SHP77 treated with DMSO at 0.1 percent for 48 hours (cell line): ENCODE measurements at regions not wholly inside any gene's neighbourhood (a gene's known extent, or its start where the extent isn't known, plus 50 kb on each side); places are given as distances from the start of the nearest gene placed in this dataset.

Experiments used
- DNase-seq: peaks from one replicate; lab custom pipeline; 2025; lab: John Stamatoyannopoulos, UW

DNA sequence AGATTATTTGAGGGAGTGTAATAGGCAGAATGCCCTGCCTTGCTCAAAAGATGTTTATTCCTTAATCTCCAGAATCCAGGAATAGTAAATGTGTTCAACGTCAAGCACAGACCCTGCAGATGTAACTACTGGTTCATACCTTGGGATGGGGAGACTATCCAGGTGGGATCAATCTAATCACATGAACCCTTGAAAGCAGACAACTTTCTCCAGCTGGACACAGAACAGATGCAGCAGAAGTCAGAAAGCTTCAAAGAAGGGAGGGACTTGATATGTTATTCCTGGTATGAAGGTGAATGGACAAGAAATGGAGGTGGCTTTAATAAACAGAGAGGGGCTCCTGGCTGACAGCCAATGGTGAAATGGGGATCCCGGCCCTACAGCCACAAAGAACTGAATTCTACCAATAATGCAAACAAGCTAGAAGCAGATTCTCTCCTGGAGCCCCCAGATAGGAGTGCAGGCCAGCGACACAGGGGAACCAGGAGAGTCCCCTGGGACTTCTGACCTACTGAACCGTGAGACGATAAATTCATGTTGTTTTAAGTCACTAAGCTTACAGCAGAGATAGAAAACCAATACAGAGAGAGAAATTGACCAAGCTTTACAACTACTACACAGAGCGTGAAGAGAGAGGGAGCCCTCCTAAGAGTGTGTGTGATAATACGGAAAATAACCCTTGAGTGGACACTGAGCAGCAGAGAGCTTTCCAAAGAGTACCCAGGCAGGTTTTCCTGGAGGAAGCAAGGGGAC is 133.5 kb upstream of the TMEM132C start:
- DNase-seq = no peak

DNA sequence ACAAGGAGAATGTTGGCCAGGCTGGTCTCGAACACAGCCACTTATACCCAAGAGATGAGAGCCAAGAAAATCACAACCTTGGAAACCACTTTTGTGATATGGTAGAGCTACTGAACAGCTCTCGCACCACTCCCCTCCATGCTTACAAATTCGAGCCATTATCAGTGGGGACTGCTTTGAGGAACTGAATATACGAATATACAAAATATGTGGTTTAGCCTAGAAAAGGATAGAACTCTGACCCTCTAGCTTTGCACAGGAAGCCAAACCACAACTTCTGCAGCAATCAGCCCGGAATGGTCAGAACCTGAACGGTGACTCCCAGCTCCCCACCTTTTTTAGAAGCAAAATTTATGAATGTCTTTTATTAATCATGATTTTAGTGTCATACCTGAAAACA is 129.8 kb upstream of the TMEM132C start:
- DNase-seq = no peak

DNA sequence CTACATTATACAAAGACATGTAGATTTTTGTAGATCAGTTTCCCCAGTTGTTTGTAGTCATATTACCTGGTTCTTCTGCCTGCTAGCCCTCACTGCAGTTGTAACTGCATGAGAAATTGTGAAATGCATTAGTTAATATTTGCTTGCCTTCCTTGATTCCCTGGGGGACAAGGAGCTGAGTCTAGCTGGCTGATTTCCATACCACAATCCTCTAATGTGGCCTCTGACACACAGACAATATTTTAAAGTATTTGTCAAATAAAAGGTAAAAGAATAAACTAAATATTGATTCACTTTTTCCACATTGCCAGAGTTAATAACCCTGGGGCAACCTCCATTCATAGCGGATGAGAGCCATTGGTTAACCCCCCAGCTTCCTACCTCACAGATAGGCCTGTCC is 128.8 kb upstream of the TMEM132C start:
- DNase-seq = no peak

DNA sequence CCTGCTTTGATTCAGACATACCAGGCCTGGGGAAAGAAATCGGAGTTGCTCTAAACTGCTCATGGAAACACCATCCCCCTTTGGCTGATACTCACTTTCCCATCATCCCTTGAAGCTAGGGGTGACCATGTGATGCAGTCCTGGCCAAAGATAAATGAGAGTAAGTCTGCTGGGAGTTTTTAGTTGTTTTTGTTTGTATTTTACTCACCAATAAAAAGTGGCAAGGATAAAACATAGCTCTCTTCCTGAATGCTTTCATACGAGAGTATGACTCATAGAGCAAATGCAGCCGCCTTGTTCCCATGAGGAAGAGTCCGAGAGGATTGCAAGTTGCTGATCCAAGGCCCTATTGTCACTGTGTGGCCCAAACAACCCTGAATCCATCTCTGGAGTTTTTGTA is 126.4 kb upstream of the TMEM132C start:
- no peak for DNase-seq

DNA sequence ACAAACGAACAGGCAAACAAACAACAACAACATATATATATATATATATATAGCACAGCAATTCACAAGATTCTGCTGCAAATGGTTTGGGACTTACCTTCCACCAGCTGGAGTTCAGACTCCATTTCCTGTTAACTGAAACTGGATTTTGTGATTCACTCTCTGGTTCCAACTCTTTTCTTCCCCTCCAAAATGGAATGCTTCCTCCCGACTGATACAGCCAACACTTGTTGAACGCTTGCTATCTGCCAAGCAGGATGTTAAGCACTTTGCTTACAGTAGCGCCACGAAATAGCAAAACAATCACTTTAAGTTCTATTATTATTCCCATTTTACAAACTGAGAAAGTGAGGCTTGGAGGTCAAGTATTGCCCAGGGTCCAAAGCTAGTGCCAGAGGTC is 116.0 kb upstream of the TMEM132C start:
- DNase-seq = no peak

DNA sequence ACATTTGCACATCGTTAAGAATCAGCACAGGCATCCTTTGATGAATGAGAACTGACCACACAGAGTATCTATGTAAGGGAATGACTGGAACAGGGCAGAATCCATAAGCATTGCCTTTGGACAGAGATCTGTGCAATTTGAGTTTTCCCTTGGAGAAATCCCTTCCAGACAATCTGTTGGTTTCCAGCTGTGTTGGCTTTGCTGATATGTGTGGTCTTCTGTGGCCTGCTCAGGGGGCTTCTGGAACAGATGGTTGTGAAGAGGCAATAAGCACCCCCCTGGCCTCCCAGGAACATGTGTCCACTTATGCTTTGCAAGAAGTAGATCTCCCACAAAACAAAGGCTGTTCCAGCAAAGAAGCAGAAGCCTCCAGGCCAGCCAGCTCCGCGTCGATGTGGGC is 111.4 kb upstream of the TMEM132C start:
- DNase-seq = no peak

DNA sequence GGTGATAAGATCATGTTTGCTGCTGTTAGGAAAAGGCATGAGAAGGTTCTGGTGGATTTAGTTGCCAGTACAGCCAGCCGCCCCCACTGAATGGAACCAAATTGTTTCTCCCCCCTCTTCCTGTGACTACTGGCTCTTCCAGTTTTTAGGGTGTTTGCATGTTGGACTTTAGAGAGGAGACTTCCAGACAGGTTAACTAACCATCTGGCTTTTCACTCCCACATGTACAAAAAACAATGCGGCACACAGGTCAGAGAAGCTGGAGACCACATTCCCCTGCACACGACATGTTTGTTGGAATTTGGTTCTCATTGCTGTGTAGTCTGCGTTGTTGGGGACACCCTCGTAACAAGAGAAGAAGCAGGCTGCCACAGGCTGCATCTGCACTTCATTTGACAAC is 103.9 kb upstream of the TMEM132C start:
- no peak for DNase-seq

DNA sequence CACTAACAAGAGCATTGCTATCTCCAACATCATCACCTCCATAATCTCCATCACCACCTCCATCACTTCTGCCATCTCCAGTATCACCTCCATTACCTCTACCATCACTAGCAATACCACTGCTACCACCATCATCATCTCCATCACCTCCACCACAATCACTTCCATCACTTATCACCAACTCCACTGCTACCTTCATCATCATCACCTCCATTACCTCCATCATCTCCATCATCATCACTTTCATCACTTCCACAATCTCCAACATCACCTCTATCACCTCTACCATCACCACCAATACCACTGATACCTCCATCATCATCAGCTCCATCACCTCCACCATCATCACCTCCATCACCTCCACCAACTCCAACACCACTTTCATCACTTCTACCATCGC is 102.4 kb upstream of the TMEM132C start:
- DNase-seq = no peak

DNA sequence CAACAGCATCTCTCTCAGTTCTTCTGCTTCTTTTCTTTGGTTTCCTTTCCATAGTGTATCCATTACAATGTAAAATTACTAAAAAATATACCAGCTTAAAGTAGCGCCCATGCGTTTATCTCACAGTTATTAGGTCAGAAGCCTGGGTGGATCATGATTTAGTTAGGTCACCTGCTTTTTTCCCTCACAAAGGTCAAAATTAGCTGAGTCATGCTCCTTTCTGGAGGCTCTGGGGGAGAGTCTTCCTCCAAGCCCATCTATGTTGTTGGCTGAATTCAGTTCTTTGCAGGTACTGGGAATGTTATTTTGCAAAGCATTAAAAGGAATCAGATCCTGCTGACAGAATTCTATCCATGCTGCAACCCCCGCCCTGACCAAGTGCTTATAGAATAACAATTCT is 101.6 kb upstream of the TMEM132C start:
- no peak for DNase-seq

DNA sequence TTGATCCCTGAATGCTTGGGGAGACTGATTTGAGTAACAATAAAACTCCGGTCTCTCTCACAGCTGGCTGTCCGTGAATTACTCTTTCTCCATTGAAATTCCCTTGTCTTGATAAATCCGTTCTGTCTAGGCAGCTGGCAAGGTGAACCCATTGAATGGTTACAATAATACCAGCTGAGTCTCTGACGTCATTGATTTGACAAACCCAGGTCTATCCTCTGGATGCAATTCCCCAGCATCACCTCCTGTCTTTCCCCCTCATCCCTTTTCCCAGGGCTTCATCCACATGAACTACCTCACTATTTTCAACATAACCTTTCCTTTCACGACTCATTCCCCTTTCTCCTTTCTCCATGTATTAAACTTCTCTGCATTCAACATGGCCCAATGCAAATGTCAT is 98.7 kb upstream of the TMEM132C start:
- no peak for DNase-seq

DNA sequence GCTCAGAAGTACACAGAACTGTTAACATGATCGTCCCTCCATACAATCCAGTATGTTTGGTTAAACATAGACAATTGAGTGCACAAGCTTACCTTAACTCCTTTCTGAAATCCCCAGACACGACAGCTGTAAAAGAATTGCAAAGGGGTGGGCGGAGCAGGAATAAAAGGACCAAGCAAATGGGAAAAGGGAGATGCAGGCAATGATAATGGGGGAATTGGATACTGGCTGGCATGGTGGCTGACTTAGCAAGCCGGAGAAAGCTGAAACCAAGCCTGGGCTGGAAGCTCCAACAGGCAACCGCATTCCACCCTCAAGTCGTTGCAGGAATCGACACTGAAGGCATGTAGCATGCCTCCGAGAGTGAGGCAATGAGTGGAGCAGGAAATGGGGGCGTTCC is 96.8 kb upstream of the TMEM132C start:
- DNase-seq = no peak

DNA sequence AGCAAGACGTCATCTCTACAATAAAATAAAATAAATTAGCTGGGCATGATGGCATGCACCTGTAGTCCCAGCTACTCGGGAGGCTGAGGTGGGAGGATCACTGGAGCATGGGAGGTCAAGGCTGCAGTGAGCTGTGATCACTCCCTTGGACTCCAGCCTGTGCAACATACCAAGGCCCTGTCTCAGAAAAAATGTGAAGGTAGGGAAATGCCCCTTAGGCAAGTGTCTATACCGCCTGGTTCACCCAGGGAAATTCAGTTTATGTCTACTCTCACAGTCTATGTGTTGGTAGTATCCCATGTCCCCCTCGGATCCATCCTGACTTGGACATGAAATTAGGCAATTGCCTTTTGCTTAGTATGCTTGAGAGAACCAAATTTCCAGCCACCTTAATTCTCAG is 88.4 kb upstream of the TMEM132C start:
- no peak for DNase-seq

DNA sequence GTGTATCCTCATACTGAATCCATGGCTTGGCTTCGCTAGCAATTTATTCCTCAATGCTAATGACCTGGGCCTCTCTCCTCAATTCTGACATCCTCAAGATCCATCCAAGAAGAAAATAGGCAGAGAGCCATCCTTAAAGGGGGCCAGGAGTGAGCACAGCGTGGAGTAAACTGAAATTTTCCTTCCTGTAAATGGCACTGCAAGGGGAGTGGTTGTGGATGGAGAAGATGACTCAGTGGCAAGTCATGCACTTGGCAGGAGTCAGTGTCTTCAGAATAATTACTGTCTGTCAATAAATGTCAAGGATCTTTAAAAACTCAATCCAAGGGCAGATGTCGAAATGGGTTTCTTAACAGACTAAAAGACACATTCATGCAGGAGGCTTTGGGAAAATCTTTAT is 88.0 kb upstream of the TMEM132C start:
- DNase-seq = no peak

DNA sequence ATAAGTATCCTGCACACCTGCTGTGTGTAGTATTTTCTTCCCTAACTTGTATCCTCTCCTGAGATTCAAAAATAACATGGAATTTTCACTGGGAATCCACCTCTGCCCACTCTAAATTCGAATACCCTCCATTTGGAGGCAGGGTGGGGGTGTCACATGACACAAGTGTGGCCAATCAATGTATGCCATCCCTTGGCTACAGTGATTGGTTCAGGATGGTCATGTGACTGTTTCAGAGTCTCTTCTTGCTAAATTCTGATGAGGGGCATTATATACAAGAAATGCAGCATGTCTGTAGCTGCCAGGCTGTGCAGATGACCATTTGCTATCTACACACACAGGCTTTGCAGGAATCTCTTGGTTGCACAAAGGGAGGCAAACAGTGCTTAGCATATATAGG is 86.8 kb upstream of the TMEM132C start:
- DNase-seq = no peak

DNA sequence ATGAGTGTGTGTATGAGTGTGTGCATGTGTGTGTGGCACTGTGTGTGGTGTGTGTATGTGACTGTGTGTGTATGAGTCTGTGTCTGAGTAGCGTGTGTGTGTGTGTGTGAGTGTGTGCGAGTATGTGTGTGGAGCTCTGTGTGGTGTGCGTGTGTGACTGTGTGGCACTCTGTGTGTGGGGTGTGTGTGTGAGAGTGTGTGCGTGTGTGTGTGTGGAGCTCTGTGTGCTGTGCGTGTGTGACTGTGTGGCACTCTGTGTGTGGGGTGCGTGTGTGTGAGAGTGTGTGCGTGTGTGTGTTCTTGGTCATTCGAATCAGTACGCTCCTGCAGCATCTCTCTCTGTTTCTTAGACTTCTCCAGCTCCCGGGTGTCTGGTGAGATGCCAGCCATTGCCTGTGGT is 76.9 kb upstream of the TMEM132C start:
- no peak for DNase-seq

DNA sequence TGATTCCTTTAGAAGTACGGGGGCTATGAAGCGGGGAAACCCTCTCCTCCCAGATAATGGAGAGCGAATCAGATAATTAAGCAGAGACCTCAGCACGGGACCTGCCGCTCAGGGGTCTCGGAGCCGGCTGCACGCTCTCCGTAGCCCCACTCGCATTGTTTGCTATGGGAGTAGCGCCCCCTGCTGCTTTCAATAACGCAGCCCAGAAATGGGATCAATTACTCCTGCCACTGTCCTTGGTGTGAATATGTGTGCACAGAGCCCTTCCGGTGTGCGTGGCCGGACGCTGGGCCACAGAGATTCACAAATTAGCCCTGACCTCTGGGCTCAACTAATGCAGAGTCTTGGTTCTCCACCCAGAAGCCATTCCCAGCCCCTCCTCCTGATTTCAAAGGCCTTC is 76.4 kb upstream of the TMEM132C start:
- no peak for DNase-seq

DNA sequence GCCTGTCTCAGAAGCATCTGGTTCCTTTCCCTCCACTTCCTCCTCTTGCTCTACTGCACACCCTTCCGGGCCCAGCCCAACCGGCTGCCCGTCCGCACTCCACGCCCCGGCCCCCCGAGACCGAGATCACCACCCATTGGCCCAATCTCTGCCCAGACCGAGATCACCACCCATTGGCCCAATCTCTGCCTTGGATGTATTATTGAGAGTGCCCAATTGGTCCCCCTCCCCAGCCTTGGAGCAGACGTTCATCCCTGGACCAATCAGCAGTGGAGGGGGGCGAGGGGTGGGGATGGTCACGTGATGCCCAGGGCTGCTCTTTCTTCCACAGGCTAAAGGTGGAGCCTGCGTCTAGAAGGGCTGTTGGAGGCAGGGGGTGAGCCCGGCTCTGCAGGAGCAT is 75.6 kb upstream of the TMEM132C start:
- DNase-seq = no peak

DNA sequence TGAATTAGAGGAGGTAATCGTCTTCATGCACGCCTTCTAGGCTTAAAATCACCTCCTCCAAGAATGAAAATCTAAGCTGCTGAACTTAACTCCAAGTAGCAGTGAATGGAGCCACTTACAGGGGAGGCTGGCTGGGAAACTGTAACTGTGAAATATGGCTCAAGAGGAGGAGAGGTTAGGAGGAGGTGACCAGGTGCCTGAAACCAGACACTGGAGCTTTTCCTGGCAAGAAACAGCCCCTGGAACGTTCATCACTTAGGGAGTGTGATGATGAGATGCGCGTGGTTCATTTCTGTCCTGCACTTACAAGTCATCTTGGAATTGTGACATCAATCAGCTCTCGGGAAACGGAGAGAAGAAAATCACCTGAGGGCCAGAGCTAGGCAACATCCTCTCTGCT is 62.3 kb upstream of the TMEM132C start:
- DNase-seq = no peak

DNA sequence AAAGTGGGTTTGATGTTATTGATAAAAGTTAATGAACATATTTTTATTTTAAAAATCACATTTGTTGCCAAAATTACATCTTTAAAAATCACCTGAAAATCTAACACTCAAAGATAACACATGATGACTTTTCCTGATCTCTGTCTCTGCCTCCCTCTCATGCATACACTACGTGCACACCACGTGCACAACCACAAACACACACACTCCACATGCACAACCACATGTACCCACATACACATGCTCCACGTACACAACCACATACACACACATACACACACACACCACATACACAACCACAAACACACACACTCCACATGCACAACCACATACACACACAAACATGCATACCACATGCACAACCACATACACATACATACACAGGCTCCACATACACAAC is 61.8 kb upstream of the TMEM132C start:
- no peak for DNase-seq

DNA sequence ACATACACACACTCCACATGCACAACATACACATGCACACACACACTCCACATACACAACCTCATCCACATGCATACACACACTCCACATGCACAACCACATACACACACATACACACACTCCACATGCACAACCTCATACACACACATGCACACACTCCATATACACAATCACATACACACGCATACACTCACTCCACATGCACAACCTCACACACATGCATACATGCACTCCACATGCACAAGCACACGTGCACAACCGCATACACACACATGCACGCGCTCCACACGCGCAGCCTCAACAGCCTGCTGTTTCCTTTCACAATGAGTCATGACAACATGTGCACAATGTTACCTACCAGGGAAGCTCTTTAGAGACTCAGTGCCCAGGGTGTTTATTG is 61.2 kb upstream of the TMEM132C start:
- no peak for DNase-seq
